Lung (tissue), 11 donors: ENCODE measurements at regions not wholly inside any gene's neighbourhood (a gene's known extent, or its start where the extent isn't known, plus 50 kb on each side); places are given as distances from the start of the nearest gene placed in this dataset.

Experiments used
- ATAC-seq: fragments of 200-7000 bp; cut with Tn5 transposase; one replicate; pipeline ENCODE4 v1.9.1; 2020; ENCODE audit warnings: moderate number of reproducible peaks; ENCODE audit not compliant: insufficient read depth, low FRiP score
- DNase-seq, 3 donors: peaks; one replicate each; pipeline ENCODE4 v3.0.0-alpha.2; 2013 to 2017
- H3K27ac ChIP-seq, 2 donors: one replicate each; pipeline ENCODE4 v1.5.1; 2013; ENCODE audit warnings: mild to moderate bottlenecking in 2 of 2, moderate library complexity in 2 of 2, control low read depth in 1 of 2, inconsistent platforms in 1 of 2, low read depth in 1 of 2, low read length in 1 of 2
- H3K27me3 ChIP-seq, 3 donors: one replicate each; pipeline ENCODE4 v1.5.1; 2013; ENCODE audit warnings: low read length in 2 of 3; ENCODE audit not compliant: control insufficient read depth in 3 of 3, insufficient read depth in 3 of 3
- H3K36me3 ChIP-seq, 4 donors: one replicate each; pipeline ENCODE4 v1.5.1; 2013; ENCODE audit warnings: low read length in 4 of 4, mild to moderate bottlenecking in 1 of 4, moderate library complexity in 1 of 4; ENCODE audit not compliant: control insufficient read depth in 4 of 4, insufficient read depth in 4 of 4
- H3K4me1 ChIP-seq, 5 donors: one replicate each; pipeline ENCODE4 v1.5.1; 2013; ENCODE audit warnings: low read length in 5 of 5, mild to moderate bottlenecking in 2 of 5, moderate library complexity in 1 of 5; ENCODE audit not compliant: control insufficient read depth in 5 of 5, insufficient read depth in 5 of 5
- H3K4me3 ChIP-seq: one replicate; pipeline ENCODE4 v1.5.1; 2013; ENCODE audit warnings: mild to moderate bottlenecking, control low read depth, moderate library complexity
- H3K9ac ChIP-seq, 2 donors: one replicate each; pipeline ENCODE4 v1.5.1; 2013; ENCODE audit warnings: low read length in 2 of 2, control low read depth in 1 of 2; ENCODE audit not compliant: insufficient read depth in 1 of 2
- H3K9me3 ChIP-seq, 4 donors: one replicate each; pipeline ENCODE4 v1.5.1; 2013; ENCODE audit warnings: low read length in 3 of 4, mild to moderate bottlenecking in 1 of 4, moderate library complexity in 1 of 4; ENCODE audit not compliant: control insufficient read depth in 4 of 4, insufficient read depth in 3 of 4
- WGBS, 2 donors: extraction: QIAGEN DNeasy Blood & Tissue Kit; methylation state at CpG; one replicate each; pipeline ENCODE4 v1.1.7; 2013; 5-methylcytosine and 5-hydroxymethylcytosine counted together
- TF ChIP-seq, protein P1 (sequence below): IDR thresholded peaks from 2 replicates; pipeline ENCODE4 v1.5.1; 2012; ENCODE audit warnings: mild to moderate bottlenecking; ENCODE audit errors: control extremely low read depth, extremely low read depth
- donor health status: control.
- donor health status: control.
- donor health status: Bipolar disorder and iron deficiency.
- donor health status: healthy.
- donor health status: DM: yes; HTN: yes; CAD: no.

DNA sequence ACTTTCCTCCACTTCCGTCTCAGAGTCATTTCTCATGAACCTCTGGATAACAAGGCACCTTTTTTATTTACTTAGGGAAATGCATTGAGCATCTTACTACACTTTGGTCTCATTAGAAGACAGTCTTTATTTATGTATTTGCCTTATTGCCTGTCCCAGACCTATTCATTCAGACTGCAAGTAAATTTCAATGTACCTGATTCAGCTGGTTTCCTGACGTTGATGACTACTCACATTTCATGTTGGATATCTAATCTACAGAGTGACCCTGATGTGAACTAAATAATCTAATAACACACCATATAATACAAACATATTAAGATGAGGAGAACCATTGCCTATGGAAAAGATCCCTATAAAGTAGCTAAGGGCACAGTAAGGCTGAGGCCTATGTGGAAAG lies 267.7 kb downstream of the SLC6A15 start:
- Histone ChIP-seq H3K9ac (no peak overlapping the region), H3K27ac (no peak overlapping the region), H3K27me3 (no peaks in the 10 kb centered on the region), H3K36me3 (no peaks in the 10 kb centered on the region), H3K4me1 (no peaks in the 10 kb centered on the region), H3K4me3 (no peak overlapping the region), H3K9me3 (peaks cover 0 to 2% (median 0%) of the 10 kb centered on the region in 4 donors)
- TF ChIP-seq, protein P1, sequence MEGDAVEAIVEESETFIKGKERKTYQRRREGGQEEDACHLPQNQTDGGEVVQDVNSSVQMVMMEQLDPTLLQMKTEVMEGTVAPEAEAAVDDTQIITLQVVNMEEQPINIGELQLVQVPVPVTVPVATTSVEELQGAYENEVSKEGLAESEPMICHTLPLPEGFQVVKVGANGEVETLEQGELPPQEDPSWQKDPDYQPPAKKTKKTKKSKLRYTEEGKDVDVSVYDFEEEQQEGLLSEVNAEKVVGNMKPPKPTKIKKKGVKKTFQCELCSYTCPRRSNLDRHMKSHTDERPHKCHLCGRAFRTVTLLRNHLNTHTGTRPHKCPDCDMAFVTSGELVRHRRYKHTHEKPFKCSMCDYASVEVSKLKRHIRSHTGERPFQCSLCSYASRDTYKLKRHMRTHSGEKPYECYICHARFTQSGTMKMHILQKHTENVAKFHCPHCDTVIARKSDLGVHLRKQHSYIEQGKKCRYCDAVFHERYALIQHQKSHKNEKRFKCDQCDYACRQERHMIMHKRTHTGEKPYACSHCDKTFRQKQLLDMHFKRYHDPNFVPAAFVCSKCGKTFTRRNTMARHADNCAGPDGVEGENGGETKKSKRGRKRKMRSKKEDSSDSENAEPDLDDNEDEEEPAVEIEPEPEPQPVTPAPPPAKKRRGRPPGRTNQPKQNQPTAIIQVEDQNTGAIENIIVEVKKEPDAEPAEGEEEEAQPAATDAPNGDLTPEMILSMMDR = no peak
- DNase-seq (no peak), ATAC-seq (no peak)
- 79 to 86% methylated on average over 2 of the region's 2 CpGs for WGBS, 2 donors

DNA sequence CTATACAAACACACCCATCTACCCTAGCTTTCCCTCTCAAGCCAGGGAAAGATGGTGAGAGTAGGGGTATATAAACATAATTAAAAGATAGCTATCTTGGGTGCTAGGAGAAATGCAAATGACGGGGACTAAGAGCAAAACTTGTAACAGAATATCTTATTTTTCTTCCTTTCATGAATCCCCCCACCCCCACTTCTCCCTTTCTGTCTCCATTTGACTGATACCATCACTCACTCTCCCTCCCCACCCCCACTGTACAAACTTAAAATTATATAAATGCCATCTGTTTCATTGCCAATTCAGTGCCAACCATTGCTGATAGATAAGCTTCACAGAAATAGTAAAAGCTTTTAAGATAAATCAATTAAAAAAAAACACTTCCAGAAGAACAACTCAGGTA lies 268.6 kb downstream of the SLC6A15 start:
- H3K4me3 ChIP-seq = no peak overlapping the region
- no peak for DNase-seq
- WGBS, 2 donors = 89 to 97% methylated on average over 1 of the region's 1 CpG
- H3K4me1 ChIP-seq = no peaks in the 10 kb centered on the region
- no peaks in the 10 kb centered on the region for H3K27me3 ChIP-seq
- no peaks in the 10 kb centered on the region for H3K36me3 ChIP-seq
- ATAC-seq = no peak
- no peak overlapping the region for H3K9ac ChIP-seq
- H3K9me3 ChIP-seq = peaks cover 0 to 2% (median 0%) of the 10 kb centered on the region in 4 donors
- TF ChIP-seq, protein P1 = no peak
- no peak overlapping the region for H3K27ac ChIP-seq

DNA sequence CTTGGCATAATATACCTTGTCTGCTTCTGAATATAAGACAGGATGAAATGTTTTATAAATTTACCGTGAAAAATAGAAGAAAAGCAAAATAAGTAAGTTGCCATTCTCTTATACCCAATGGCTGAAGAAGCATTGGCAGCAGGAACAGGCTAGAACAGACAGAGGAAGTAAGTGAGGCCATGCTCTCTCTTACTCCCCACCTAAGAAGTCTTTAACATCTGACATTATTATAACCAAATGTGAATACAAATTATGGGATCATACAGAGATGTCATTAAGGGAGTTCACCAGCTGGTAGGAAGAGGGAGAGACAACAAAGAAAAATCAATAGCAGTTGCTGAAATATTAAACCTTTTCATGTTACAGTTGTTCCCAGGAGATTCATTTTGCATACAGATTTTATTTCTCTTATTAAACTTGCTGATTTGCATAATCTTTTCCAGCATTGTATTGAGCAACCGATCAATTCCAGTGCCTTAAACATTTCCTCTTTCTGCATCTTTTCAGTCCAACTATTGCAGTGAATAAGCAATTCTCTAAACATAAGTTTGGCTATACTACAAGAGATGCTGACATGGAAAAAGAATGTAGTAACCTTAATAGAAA lies 270.6 kb downstream of the SLC6A15 start:
- Histone ChIP-seq H3K9me3 (peaks cover 0 to 2% (median 0%) of the 10 kb centered on the region in 4 donors), H3K36me3 (no peaks in the 10 kb centered on the region), H3K27ac (no peak overlapping the region), H3K4me1 (no peaks in the 10 kb centered on the region), H3K4me3 (no peak overlapping the region), H3K9ac (no peak overlapping the region), H3K27me3 (no peaks in the 10 kb centered on the region)
- no peak for ATAC-seq
- peak in 1 of 3 donors; percentile 25 for DNase-seq
- WGBS, 2 donors = 36 to 61% methylated on average over 2 of the region's 2 CpGs
- TF ChIP-seq, protein P1 = no peak

DNA sequence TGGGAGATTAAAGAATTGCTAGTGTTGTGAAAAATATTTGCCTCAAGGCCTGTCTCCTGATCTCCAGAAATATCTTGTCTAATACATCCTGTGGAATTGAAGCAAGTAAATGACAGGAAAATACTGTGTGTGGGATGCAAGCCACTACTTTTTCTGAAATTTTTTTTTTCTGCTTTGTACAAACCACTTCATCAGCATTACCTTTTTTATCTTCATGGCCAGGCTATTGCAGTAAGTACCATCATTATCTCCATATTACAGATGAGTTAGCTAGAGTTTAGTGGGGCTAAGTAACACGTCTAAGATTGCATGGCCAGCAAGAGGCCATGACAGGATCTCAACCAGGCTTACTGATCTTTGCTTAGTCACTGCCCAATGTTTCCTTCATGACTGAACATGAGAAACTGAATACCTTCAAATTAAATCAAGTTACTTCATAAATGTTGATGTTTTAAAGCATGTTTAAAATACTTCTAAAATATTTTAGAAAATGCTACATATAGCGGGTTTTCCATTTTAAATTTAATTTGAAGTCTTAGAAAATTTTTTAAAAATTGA lies 273.7 kb downstream of the SLC6A15 start:
- Histone ChIP-seq H3K4me1 (no peaks in the 10 kb centered on the region), H3K9me3 (no peaks in the 10 kb centered on the region), H3K36me3 (no peaks in the 10 kb centered on the region), H3K9ac (no peak overlapping the region), H3K27me3 (no peaks in the 10 kb centered on the region), H3K27ac (no peak overlapping the region), H3K4me3 (no peak overlapping the region)
- DNase-seq (no peak), ATAC-seq (no peak)
- TF ChIP-seq, protein P1 = no peak
- WGBS, 2 donors = 73 to 81% methylated on average over 2 of the region's 2 CpGs
